Endodermal cell (in vitro differentiated cells): ENCODE measurements at regions not wholly inside any gene's neighbourhood (a gene's known extent, or its start where the extent isn't known, plus 50 kb on each side); places are given as distances from the start of the nearest gene placed in this dataset.

ENCODE experiments used
- DNase-seq: peaks from one replicate; pipeline ENCODE4 v3.0.0-alpha.2; 2017
- H3K27ac ChIP-seq: 2 replicates; pipeline ENCODE4 v1.5.1; 2013; ENCODE audit warnings: mild to moderate bottlenecking, low read depth, low read length, moderate library complexity
- H3K27me3 ChIP-seq: 2 replicates; pipeline ENCODE4 v1.6.1; 2013; ENCODE audit warnings: mild to moderate bottlenecking, low read length, moderate library complexity; ENCODE audit not compliant: insufficient read depth, control insufficient read depth, poor library complexity, severe bottlenecking
- H3K36me3 ChIP-seq: 2 replicates; pipeline ENCODE4 v1.7.0; 2013; ENCODE audit warnings: mild to moderate bottlenecking, low read length, moderate library complexity; ENCODE audit not compliant: control insufficient read depth, insufficient read depth
- H3K4me1 ChIP-seq: one replicate; pipeline ENCODE4 v1.7.0; 2013; ENCODE audit warnings: low read length; ENCODE audit not compliant: control insufficient read depth, insufficient read depth
- H3K4me3 ChIP-seq: 2 replicates; pipeline ENCODE4 v1.5.1; 2013; ENCODE audit warnings: mild to moderate bottlenecking, low read length, moderate library complexity
- H3K9ac ChIP-seq: 2 replicates; pipeline ENCODE4 v1.6.1; 2013; ENCODE audit warnings: mild to moderate bottlenecking, low read length, moderate library complexity; ENCODE audit not compliant: poor library complexity, severe bottlenecking; ENCODE audit errors: extremely low read depth
- H3K9me3 ChIP-seq: 2 replicates; pipeline ENCODE4 v1.6.1; 2013; ENCODE audit warnings: mild to moderate bottlenecking, low read length, moderate library complexity; ENCODE audit not compliant: control insufficient read depth
- H3K27ac Mint-ChIP-seq: 2 replicates; pipeline ENCODE4 v1.8.0; 2020; ENCODE audit warnings: mixed read lengths
- H3K27me3 Mint-ChIP-seq: 2 replicates; pipeline ENCODE4 v1.8.0; 2021; ENCODE audit warnings: mild to moderate bottlenecking, mixed read lengths; ENCODE audit not compliant: insufficient read depth
- H3K36me3 Mint-ChIP-seq: 2 replicates; pipeline ENCODE4 v1.8.0; 2020; ENCODE audit warnings: low read depth, mixed read lengths
- H3K4me1 Mint-ChIP-seq: 2 replicates; pipeline ENCODE4 v1.8.0; 2020; ENCODE audit warnings: mixed read lengths
- H3K4me3 Mint-ChIP-seq: 2 replicates; pipeline ENCODE4 v1.8.0; 2020; ENCODE audit warnings: mild to moderate bottlenecking, moderate library complexity, mixed read lengths
- H3K9me3 Mint-ChIP-seq: 2 replicates; pipeline ENCODE4 v1.8.0; 2020; ENCODE audit warnings: mild to moderate bottlenecking, mixed read lengths
- WGBS, 2 experiments: methylation state at CpG; one replicate each; pipeline versions ENCODE4 v1.1.5 to v1.1.7; 2013; ENCODE audit warnings: missing lambda C conversion rate in 2 of 2, mixed read lengths in 1 of 2; ENCODE audit not compliant: insufficient coverage in 1 of 2, insufficient read length in 1 of 2; 5-methylcytosine and 5-hydroxymethylcytosine counted together
- TF ChIP-seq, protein P1 (sequence below): fragments of 200-600 bp; sonication (generic); conservative IDR thresholded peaks from 2 replicates; pipeline ENCODE4 v1.5.0; 2021; ENCODE audit warnings: antibody characterized with exemption, mild to moderate bottlenecking

DNA sequence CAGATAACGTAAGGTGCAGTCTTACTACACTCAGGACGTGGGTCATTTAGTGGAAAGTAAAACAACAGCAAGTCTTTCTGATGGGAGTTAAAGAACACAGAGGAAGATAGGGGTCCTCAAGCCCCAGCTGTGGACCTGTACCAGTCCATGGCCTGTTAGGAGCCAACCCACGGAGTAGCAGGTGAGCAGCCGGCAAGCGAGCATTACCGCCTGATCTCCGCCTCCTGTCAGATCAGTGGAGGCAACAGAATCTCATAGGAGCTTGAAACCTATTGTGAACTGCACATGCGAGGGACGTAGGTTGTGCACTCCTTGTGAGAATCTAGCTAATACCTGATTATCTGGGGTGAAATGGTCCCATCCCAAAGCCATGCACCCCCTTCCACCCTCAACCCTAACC lies 1180.8 kb downstream of the FSTL5 start:
- Histone ChIP-seq H3K4me3 (no peak overlapping the region), H3K27me3 (no peaks in the 10 kb centered on the region), H3K4me1 (no peaks in the 10 kb centered on the region), H3K36me3 (no peaks in the 10 kb centered on the region), H3K9me3 (no peaks in the 10 kb centered on the region), H3K9ac (no peak overlapping the region), H3K27ac (no peak overlapping the region)
- WGBS, 2 experiments, result 90 to 95% methylated on average over 3 to 9 of the region's 9 CpGs
- no peak for DNase-seq
- H3K36me3 Mint-ChIP-seq, result no peaks in the 10 kb centered on the region
- H3K27me3 Mint-ChIP-seq, result no peaks in the 10 kb centered on the region
- no peaks in the 10 kb centered on the region for H3K9me3 Mint-ChIP-seq
- no peak overlapping the region for H3K27ac Mint-ChIP-seq
- H3K4me1 Mint-ChIP-seq, result peaks cover 8% of the 10 kb centered on the region
- H3K4me3 Mint-ChIP-seq, result no peak overlapping the region
- TF ChIP-seq, protein P1, sequence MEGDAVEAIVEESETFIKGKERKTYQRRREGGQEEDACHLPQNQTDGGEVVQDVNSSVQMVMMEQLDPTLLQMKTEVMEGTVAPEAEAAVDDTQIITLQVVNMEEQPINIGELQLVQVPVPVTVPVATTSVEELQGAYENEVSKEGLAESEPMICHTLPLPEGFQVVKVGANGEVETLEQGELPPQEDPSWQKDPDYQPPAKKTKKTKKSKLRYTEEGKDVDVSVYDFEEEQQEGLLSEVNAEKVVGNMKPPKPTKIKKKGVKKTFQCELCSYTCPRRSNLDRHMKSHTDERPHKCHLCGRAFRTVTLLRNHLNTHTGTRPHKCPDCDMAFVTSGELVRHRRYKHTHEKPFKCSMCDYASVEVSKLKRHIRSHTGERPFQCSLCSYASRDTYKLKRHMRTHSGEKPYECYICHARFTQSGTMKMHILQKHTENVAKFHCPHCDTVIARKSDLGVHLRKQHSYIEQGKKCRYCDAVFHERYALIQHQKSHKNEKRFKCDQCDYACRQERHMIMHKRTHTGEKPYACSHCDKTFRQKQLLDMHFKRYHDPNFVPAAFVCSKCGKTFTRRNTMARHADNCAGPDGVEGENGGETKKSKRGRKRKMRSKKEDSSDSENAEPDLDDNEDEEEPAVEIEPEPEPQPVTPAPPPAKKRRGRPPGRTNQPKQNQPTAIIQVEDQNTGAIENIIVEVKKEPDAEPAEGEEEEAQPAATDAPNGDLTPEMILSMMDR, result no peak

DNA sequence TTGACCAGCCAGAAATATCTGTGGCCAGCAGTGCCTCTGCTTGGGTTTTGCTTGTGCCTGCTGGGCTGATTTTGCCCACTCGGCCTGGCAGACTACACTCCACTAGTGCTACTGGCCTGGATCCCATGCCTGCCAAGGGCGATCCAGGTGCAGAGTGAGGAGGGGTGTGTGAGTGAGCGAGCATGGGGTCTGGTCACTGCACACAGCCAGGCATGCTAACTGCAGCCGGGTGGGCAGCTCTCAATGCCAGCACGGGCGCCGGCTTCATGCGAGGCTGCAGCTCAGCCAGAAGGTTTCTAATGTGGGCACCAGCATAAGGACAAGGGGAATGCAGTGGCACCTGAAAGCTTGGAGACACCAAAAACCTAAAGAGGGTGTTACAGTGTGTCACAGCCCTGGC lies 1161.4 kb downstream of the FSTL5 start:
- Mint-ChIP-seq H3K4me3 (no peak overlapping the region), H3K36me3 (no peaks in the 10 kb centered on the region), H3K9me3 (peaks cover 9% of the 10 kb centered on the region), H3K27me3 (no peaks in the 10 kb centered on the region), H3K4me1 (peaks cover 14% of the 10 kb centered on the region), H3K27ac (no peak overlapping the region)
- peak; percentile 45 for DNase-seq
- peaks cover 9% of the 10 kb centered on the region for H3K9me3 ChIP-seq
- no peaks in the 10 kb centered on the region for H3K36me3 ChIP-seq
- TF ChIP-seq, protein P1, result no peak
- H3K4me3 ChIP-seq, result no peak overlapping the region
- H3K9ac ChIP-seq, result no peak overlapping the region
- 90 to 97% methylated on average over 5 to 8 of the region's 8 CpGs for WGBS, 2 experiments
- H3K27me3 ChIP-seq, result no peaks in the 10 kb centered on the region
- H3K27ac ChIP-seq, result no peak overlapping the region
- peaks cover 4% of the 10 kb centered on the region for H3K4me1 ChIP-seq

DNA sequence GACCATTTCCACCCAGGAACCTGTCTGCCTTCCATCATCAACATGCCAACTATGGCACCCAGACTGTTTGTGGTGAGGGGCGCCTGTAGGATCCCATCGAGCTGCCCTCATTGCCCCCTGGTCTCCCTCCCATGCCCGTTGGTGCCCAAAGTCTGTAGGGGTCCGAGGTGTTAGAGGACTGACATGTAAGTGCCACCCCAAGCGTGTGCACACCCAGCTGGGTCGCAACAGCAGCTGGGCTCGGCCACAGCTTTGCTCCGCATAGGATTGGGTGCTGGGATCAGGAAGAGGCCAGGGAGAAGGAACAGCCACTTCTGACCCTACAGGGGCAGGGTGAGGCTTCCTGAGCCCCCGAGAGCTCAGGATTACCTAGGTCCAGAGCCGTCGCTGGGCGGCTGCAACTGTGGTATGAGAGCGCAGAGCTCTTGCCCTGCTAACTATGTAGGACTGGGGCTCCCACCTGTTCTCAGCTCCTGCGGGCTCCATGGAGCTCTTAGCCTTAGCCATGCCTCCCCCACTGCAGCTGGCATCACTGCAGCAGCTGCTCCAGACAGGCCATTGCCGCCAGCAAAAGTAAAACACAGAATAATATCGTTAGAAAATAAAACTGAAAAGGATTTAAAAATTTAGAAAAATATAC lies 1160.3 kb downstream of the FSTL5 start:
- no peaks in the 10 kb centered on the region for H3K27me3 ChIP-seq
- no peak overlapping the region for H3K9ac ChIP-seq
- TF ChIP-seq, protein P1, result no peak
- WGBS, 2 experiments, result 95 to 100% methylated on average over 3 to 15 of the region's 16 CpGs
- Mint-ChIP-seq H3K9me3 (peaks cover 9% of the 10 kb centered on the region), H3K27ac (no peak overlapping the region), H3K27me3 (no peaks in the 10 kb centered on the region), H3K36me3 (no peaks in the 10 kb centered on the region), H3K4me3 (no peak overlapping the region), H3K4me1 (peaks cover 23% of the 10 kb centered on the region)
- no peaks in the 10 kb centered on the region for H3K36me3 ChIP-seq
- H3K4me3 ChIP-seq, result no peak overlapping the region
- peaks cover 4% of the 10 kb centered on the region for H3K4me1 ChIP-seq
- peaks cover 9% of the 10 kb centered on the region for H3K9me3 ChIP-seq
- no peak for DNase-seq
- no peak overlapping the region for H3K27ac ChIP-seq
